HL-60 (cell line): ENCODE measurements at regions not wholly inside any gene's neighbourhood (a gene's known extent, or its start where the extent isn't known, plus 50 kb on each side); places are given as distances from the start of the nearest gene placed in this dataset.

ENCODE experiments used
- CTCF ChIP-seq: IDR thresholded peaks from one replicate; pipeline ENCODE4 v1.5.1; 2011; ENCODE audit warnings: low read length, control low read depth, inconsistent platforms; ENCODE audit not compliant: insufficient read depth
- POLR2AphosphoS5 ChIP-seq: IDR thresholded peaks from 2 replicates; pipeline ENCODE4 v1.6.1; 2012; ENCODE audit warnings: low read depth

DNA sequence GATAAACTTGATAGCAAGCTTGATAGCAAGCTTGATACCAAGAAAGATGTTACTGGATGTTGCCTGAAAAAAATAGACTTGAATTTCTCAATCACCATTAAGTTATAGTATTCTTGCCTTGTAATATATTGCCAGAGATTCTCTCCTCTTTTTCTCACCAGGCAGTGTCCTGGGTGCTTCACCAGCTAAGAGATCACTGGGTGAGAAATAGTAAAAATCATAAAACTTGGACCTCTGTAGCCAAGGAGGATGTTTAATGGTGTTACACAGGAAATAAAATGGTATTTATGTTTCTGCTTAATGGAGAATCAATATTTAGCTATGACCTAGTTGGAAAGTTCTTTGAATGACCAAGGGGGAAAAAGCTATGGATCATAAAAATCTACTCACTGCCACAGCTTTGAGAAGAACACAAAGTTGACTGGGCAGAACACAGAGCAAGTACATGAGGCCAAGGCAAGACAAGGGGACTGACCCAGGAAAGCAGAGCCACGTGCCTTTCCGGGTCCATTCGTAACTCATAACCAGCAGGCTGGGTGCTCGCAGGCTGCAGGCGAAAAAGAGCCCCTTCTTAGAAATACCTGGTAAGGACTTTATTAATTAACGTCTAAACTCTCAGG lies 129.4 kb upstream of the HNMT start:
- no peak for TF ChIP-seq CTCF
- TF ChIP-seq POLR2AphosphoS5: no peak
